GM13977 (cell line): ENCODE measurements at regions not wholly inside any gene's neighbourhood (a gene's known extent, or its start where the extent isn't known, plus 50 kb on each side); places are given as distances from the start of the nearest gene placed in this dataset.

Experiments used
- DNase-seq: peaks from one replicate; pipeline ENCODE4 v3.0.0; 2012; ENCODE audit warnings: low spot score
- CTCF ChIP-seq: IDR thresholded peaks from 2 replicates; pipeline ENCODE4 v1.5.1; 2012; ENCODE audit warnings: mild to moderate bottlenecking, control low read depth; ENCODE audit not compliant: insufficient read depth; ENCODE audit errors: extremely low read depth, missing control alignments
- in situ Hi-C: fragments of 300-500 bp; cut with MboI; formaldehyde crosslinking; loops from one replicate; pipeline ENCODE4 v1.12.0; 2022; ENCODE audit warnings: low sequenced_read_pairs, low pct_unique_long_range_greater_than_20kb, mixed read lengths, inconsistent platforms; ENCODE audit not compliant: unreplicated experiment

- TF ChIP-seq CTCF = no peak
These were observed 1543.6 kb upstream of the MIR17HG start for GRCh38 chr13:89803839-89804238.

GRCh38 chr13:89806594-89806993 lies 1540.9 kb upstream of the MIR17HG start:
- TF ChIP-seq CTCF = no peak
- no peak for DNase-seq
- in situ Hi-C loops = no loop called here

More at GRCh38 chr13:89803839-89804238, 1543.6 kb upstream of the MIR17HG start:
- in situ Hi-C loops = no loop called here
- DNase-seq = no peak

- no peak for DNase-seq
- in situ Hi-C loops = no loop called here
- no peak for TF ChIP-seq CTCF
These were observed 1534.6 kb upstream of the MIR17HG start for GRCh38 chr13:89812856-89813255.

GRCh38 chr13:89816404-89816803 lies 1531.1 kb upstream of the MIR17HG start:
- in situ Hi-C loops = no loop called here
- no peak for TF ChIP-seq CTCF
- no peak for DNase-seq

- in situ Hi-C loops = no loop called here
- no peak for DNase-seq
- TF ChIP-seq CTCF = no peak
These were observed 1525.0 kb upstream of the MIR17HG start for GRCh38 chr13:89822467-89822866.

- in situ Hi-C loops = no loop called here
- no peak for DNase-seq
These were observed 1519.9 kb upstream of the MIR17HG start for GRCh38 chr13:89827552-89827951.

More at GRCh38 chr13:89827552-89827951, 1519.9 kb upstream of the MIR17HG start:
- TF ChIP-seq CTCF = no peak
